C1 segment of cervical spinal cord (tissue), 14 donors: ENCODE measurements at regions not wholly inside any gene's neighbourhood (a gene's known extent, or its start where the extent isn't known, plus 50 kb on each side); places are given as distances from the start of the nearest gene placed in this dataset.
A peak's percentile ranks its signal among the peaks of the same experiment; 100 is the strongest.
"Not testable (repeated sequence)": the region's sequence is repeated elsewhere in the genome, so short reads cannot be mapped to it uniquely, and the experiment has no call there.

Experiments
- DNase-seq, 14 donors: peaks; one replicate each; lab custom pipeline; 2025; lab: John Stamatoyannopoulos, UW

DNA sequence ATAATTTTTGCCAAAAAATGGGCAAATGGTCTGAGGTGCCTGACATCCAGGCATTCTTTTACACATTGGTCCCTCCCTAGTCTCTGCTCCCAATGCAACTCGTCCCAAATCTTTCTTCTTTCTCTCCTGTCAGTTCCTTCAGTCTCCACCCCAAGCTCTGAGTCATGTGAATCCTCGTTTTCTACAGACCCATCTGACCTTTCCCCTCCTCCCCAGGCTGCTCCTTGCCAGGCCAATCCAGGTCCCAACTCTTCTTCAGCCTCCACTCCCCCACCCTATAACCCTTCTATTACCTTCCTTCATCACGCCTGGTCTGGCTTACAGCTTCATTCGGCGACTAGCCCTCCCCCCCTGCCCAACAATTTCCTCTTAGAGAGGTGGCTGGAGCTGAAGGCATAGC, 55.3 kb downstream of the BBS10 start:
- DNase-seq: not testable (repeated sequence)

DNA sequence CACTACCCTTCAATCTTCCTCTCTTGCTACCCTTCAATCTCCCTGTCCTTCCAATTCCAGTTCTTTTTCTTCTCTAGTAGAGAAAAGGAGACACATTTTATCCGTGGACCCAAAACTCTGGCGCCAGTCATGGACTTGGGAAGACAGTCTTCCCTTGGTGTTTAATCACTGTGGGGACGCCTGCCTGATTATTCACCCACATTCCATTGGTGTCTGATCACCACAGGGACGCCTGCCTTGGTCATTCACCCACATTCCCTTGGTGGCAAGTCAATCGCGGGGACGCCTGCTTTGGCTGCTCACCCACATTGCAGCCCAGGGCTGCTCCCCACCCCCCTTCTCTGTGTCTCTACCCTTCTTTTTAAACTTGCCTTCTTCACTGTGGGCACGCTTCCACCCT, 55.9 kb downstream of the BBS10 start:
- not testable (repeated sequence) for DNase-seq

DNA sequence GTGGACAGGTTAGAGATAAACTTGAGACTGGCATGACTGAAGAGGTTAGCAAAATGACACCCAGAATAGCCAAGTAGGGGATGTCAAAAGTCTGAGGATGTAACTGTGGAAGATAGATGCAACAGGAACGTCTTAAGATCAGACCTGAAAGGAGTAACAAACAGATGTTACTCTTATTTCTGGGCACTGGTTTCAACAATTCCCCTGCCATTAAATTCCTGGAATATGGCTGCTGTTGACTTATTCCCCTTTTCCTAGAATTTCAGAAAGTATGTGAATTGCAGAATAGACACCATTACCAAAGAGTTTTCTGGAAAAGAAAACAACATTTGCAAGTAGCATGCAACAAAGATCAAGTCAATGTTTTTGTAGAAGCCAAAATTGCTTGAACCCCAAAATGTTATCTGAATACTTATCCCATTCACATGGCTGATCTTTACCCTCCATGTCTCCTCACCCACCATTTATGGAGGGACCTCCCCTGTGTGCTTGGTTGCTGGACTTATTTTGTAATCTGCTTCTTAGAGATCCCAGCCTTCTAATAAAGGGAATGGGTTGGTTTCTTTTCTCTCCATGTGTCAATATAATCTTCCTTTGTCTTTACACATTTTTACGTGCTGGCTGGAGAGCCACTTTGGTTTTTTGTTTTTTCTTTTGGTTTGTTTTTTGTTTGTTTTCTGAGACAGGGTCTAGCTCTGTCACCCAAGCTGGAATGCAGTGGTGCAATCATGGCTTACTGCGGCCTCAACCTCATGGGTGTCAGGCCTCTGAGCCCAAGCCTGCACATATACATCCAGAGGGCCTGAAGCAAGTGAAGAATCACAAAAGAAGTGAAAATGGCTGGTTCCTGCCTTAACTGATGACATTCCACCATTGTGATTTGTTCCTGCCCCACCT, 57.0 kb downstream of the BBS10 start:
- DNase-seq: no peak

DNA sequence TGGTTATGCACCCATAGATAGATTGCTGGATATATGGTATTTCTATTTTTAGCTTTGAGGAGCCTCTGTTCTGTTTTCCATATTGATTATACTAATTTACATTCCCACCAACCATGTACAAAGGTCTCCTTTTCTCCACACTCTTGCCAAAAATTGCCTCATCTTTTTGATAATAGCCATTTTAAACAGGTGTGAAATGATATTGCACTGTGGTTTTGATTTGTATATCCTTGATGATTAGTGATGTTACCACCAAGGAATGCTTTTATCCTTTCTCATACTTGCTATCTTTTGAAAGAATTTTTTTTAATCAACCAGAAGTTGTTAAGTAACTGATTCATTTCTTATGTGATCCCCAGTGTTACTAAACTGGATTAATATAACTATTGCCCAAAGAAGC, 60.0 kb downstream of the BBS10 start:
- DNase-seq: no peak

DNA sequence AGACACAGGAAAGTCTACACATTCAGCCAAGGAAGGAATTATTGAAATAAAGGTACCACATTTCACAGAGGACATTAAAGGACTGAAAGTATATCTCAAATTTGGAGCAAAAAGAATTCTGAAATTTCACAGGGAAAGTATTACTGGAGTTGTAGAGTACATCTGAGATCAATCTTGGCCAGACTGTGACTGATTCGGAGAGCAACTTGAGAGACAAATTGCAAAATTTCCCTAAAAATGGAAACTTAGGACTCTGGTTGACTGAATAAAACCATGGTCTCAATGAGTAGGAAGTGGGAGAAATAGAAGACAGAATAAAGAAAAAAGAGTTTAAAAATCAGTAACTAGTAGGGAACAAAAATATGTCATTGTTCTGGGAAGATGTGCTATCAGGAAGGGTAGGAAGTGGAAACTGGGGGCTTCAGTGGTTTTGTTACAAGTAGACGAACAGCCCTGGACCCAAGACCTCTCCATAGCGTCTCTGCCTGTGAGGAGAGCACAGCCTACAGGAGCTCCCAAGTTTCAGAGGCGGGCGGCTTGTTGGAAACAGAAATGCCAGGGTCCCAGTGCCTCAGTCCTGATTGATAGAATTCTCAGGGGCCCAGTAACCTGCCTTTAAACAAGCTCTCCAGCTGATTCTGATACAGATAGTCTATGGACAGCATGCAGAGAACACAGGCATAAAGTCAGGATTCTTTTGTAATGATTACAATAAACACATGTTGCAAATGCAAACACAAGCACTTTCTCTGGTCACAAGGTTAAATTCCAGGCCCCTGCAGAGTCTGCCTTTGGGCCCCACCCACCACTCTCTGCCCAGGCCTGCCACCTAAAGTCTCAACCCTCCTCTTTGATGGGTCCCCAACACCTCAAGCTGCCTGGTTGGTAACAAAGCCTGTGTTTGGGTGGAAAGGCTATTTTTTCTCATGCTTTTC, 63.1 kb downstream of the BBS10 start:
- no peak for DNase-seq

DNA sequence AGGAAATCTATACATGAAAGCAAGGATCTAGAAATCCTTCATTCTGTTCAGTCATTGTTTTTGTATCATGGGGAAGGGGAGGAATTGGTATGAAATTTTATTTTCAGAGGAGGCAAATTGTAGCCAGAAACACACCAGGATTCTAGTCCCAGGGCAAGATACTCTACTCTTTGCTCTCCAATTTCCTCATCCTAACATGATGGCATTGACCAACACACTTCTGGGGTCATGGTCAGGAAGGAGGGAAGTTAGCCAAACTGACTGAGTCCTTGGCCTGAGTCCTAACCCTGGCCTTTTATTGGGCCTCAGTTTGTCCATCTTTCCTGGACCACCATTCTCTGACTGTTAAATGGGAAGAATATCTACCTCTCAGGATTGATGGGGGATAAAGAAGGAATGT, 65.5 kb downstream of the BBS10 start:
- no peak for DNase-seq

DNA sequence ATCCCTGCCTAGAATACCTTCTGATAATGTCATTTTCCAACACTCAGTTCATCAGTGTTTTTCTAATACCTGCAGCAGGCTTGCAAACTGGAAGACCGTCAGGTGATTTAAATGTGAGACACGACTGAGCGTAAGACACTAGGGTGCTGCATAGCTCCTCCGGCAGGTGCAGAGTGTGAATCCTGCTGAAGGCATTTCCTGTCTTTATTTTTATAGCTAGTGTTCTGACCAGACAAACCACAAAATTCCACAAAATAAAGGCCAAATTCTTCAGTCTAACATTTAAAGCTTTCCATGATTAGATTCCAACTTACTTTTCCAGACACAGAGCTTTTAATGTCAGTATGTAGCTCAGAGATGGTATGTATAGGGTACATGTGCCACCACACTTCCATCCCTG, 70.7 kb downstream of the BBS10 start:
- DNase-seq: no peak

DNA sequence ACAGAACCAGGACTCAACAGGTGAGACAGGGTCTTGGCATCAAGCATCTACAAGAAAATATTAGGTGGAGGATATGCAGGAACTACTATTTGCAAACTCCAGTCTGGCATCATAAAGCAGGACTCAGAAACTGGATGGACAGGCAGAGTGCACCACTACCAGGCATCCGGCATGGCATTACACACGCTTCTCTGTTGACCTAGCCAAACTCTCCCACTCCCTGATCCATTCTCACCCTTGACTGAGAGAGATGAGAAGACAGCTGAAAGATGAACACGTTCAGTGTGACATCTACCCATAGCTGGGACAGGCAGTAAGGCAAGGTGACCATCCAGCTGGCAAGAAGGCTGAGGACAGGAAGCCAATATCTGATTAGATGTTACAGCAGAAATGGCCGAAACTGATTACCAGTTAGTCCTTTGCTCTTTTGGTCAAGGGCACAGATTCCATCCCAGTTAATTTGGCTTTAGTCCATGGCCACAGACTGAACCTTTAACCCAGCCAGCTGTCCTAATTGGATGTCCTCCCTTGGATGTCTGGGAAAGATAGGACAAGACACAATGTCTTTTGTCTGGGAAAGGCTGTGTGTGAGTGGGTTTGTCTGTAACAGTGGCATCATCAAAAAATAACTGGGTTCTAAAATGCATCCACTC, 71.6 kb downstream of the BBS10 start:
- DNase-seq: no peak

DNA sequence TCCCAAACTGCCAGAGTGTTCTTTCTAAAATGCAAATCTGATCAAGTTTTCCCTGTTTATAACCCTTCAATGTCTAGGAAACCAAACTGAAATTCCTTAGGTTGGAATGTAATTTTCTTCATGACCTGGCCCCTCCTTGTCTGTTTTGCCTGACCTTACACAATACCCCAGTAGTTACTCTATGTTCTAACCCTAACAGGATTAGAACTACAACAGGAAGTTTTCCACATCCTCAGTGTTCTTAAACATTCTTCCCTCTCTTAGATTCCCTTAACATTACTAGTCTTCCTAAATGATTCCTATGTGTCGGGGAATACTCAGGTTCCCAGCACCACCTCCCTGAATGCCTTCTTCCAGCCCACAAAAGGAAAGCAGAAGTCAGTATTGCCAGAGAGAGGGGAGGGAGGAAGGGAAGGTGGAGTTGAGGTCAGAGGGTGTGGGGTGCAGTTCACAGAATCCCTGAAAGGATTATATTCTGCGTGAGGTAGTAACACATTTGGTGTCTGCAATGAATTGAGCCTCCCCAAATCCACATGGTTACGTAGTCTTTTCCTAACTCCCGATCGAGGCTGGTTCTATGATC, 72.6 kb downstream of the BBS10 start:
- DNase-seq: no peak

DNA sequence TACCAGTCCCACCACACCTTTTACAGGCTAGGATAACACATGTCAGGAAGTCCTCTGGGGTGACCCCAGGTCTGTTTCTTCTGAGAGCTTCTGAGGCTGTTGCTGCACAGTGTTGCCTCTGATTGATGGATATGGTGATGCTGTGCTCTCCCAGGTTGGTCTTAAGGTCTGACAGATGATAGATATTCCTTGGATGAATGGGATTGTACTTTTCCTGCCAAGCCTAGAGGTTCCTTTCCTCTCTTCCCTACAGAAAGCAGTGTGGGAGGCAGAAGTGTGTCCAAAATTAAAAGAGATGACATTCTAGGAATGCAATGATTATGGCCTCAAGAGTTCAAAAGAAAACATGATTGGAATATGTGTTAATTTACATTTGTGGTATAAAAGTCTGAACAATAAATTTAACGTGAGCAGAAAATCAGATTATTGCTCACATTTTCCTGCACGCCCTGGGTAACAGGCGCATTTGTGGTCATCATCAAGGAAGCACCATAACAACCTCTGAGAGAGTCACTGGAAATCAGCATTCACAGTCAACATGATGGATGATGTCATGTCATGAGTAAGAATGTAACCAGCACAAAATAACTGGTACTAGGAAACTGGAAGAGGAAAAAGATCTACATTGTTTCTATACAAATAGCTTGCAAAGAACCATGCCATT, 73.7 kb downstream of the BBS10 start:
- no peak for DNase-seq

DNA sequence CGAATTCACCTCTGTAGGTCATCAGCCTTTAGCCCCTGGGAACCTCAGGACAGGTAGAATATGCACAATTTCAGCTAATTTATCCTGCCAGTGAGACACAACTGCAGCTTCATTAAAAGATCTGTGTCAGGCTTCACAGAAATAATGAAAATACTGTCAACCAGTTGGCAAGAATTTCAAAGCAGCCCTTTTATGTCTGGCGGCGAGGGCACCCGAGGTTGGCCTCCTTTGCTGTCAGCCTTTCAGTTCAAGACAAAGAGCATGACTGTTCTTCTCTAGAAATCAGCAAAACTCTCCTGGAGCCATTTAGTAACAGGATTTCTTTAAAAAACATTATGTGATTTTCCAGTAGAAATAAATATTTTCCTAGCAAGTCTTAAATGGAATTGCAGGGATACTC, 75.9 kb downstream of the BBS10 start:
- DNase-seq: peak in 10 of 14 donors; percentile 9 to 67 (median 38)

DNA sequence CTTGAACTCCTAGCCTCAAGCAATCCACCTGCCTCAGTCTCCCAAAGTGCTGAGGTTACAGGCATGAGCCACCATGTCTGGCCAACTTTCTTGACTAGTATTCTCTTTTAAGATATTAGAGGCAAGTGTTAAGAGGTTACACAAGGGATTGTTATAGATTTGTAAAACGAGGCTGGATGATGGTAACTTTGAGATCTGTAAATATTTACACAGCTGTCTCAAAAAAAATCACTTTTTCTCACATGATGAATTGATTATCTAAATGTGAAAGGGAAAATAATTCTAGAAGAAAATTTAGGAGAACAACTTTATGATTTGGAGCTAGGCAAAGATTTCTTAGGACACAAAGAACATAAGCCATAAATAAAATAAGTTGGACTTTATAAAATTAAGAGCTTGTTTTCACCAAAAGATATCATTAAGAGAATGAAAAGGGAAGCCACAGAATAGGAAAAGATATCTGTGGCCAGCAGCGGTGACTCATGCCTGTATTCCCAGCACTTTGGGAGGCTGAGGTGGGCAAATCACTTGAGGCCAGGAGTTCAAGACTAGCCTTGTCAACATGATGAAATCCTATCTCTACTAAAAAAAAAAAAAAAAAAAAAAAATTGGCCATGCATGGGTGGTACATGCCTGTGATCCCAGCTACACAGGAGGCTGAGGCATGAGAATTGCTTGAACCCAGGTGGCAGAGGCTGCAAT, 77.4 kb downstream of the BBS10 start:
- DNase-seq: no peak

DNA sequence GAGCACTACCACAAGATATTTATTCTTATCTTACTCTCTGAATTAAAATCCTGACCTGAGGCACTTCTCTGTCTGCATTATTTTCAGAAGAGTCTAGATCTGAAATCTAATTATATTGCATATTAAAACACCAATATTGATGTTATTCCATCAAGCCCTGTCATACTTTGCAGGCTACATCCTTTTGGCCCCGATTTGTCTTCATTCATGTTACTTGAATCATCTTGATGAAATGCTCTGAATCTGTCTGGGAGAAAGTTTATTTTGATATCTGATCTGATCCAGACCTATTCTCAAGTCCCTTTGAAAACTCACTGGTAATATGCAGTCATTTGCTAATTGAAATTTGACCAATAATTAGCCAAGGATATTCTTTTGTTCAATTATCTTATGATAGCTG, 79.9 kb downstream of the BBS10 start:
- DNase-seq: no peak

DNA sequence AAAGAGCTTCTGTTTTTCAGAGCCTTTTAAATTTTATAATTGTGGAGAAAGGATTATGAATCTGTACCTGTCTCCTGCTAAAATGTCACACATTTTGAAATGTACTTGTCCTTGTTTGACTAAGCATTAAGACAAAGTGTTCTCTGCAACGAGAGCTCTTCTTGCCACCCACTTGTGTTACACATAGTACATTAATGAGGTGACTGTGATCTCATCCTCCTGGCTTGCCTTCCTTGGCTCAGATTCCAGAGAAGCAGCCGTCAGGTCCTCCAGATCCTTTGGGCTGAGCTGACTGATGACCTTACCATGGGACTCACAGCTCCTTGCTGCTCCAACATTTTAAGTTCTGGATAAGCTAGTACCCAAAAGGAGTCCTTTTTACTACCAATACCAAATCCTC, 81.4 kb downstream of the BBS10 start:
- no peak for DNase-seq

DNA sequence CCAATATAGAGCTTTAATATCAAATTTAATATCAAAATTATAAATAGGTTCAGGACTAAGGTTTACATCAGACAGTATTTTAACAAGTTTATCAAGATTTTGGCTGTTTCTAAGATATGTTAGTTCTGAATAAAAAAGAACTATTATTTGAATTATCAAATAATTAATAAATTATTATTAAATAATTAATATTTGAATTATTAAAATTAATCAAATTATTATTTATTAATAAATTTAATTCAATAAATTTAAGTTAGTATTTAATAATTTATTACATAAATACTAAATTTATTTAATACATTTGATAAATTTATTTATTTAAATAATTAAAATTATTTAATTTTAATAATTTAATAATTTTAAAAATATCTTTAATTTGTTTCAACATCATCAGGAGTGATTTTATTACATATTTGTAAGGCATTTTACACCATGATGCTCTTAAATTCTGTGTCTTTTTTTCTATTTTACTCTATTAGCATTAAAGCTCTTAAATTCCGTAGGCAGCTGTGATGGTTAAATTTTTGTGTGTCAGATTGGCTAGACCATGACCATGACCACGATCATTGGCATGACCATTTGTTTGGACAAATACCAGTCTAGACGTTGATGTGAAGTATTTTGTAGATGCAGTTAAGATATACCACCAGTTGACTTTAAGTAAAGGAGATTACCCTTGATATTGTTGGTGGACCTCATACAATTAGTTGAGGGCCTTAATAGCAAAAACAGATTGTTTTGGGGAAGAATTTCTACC, 82.6 kb downstream of the BBS10 start:
- DNase-seq: no peak

DNA sequence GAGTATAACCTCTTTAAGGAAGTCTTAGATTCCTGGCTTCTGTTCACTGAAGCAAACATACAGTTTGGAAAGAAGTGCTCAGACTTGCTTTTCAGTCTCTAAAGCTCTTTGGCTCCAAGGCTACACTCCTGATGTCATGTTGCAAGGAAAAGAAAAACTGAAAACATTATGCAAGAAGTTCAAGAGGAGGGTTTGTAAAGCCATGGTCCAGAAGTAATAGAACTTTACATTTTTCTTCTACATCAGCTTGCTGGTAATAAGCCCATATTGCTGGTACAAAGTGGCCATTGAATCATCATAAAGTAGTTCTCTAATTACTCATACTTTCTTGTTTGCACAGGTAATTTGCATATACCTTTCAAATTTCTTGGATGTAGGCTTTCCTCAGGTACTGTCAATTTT, 83.6 kb downstream of the BBS10 start:
- DNase-seq: no peak

DNA sequence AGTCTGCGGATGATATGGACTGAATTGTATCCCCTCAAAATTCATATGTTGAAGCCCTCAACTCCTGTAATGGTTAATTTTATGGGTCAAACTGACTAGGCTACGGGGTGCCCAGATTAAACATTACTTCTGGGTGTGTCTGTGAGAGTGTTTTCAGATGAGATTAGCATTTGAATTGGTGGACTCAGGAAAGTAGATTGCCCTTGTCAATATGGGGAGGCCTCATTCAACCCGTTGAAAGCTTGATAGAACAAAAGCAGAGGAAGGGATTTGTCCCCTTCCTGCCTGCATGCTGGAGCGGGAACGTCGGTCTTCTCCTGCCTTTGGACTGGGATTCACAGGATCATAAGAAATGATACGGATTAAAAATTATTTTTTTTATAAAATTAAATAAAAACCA, 84.5 kb downstream of the BBS10 start:
- no peak for DNase-seq

DNA sequence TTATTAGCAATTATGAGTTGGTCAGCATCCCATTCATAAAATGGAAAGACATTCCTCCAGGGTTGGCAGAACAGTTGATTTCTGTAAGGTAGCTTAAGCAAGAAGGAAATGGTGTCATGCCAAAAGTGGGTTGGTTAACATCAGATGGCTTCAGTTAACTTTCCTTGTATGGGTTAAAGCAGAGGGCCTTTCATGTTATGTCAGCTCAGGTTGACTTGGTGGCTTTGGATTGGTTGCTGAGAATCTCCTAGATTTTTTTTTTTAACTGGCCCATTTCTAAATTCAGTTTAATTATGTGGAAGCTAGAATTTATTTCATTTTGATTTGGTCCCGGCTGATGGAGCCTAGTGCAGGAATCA, 87.8 kb downstream of the BBS10 start:
- DNase-seq: no peak

DNA sequence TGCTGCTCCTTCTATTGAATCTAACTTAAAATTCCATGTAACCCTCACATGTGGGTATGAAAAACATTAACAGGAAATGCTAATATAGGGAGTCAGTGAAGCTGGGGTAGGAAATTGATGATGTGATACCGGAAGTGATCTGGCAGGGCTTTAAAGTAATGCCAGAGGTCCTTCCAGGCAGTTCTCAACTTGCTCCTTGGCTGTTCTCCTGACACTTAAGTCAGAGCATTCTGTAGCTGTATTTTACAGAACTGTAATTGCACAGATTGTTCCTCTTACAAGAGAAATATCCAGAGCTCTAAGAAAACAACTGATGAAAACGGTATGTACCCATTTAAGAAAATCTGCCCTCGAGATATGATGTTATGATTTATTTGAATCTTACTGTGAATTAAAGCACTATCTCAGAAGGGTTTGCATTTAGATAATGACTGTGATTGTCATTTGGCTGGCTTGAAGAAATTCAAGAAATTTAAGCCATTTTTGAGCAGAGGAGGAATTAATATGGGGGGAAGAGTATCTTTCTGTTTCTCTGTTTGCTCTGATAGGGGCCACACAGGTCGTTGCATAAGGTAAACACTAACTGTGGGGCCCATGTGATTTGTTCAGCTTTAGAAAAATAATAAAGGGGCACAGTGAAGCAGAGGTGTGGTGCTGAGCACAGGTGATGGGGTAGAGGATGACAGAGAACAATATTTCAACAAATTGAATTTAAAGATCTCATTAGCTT, 88.4 kb downstream of the BBS10 start:
- DNase-seq: no peak
